GM23248 (cell line): ENCODE measurements at regions not wholly inside any gene's neighbourhood (a gene's known extent, or its start where the extent isn't known, plus 50 kb on each side); places are given as distances from the start of the nearest gene placed in this dataset.

ENCODE experiments used
- DNase-seq: peaks from one replicate; pipeline ENCODE4 v3.0.0-alpha.2; 2015
- H2AFZ ChIP-seq: fragments of 200-600 bp; sonication (generic); 2 replicates; pipeline ENCODE4 v1.6.1; 2016; ENCODE audit warnings: antibody characterized with exemption
- H3F3A ChIP-seq: fragments of 200-600 bp; sonication (generic); 2 replicates; pipeline ENCODE4 v1.6.1; 2016; ENCODE audit warnings: mild to moderate bottlenecking, antibody characterized with exemption, mixed run types; ENCODE audit not compliant: insufficient read depth
- H3K27ac ChIP-seq: fragments of 200-600 bp; sonication (generic); 2 replicates; pipeline ENCODE4 v1.5.1; 2016; ENCODE audit warnings: mild to moderate bottlenecking
- H3K27me3 ChIP-seq: fragments of 200-600 bp; sonication (generic); replicated peaks from 2 replicates; pipeline ENCODE4 v1.6.1; 2016; ENCODE audit warnings: mild to moderate bottlenecking; ENCODE audit not compliant: insufficient read depth
- H3K36me3 ChIP-seq: fragments of 200-600 bp; sonication (generic); 2 replicates; pipeline ENCODE4 v1.6.1; 2016; ENCODE audit warnings: low read depth, mild to moderate bottlenecking
- H3K4me1 ChIP-seq: fragments of 200-600 bp; sonication (generic); 2 replicates; pipeline ENCODE4 v1.6.1; 2016; ENCODE audit warnings: mild to moderate bottlenecking; ENCODE audit not compliant: insufficient read depth
- H3K4me2 ChIP-seq: fragments of 200-600 bp; sonication (generic); one replicate; pipeline ENCODE4 v1.6.1; 2016; ENCODE audit warnings: mild to moderate bottlenecking; ENCODE audit not compliant: unreplicated experiment
- H3K4me3 ChIP-seq: fragments of 200-600 bp; sonication (generic); 2 replicates; pipeline ENCODE4 v1.5.1; 2016; ENCODE audit warnings: mild to moderate bottlenecking
- H3K79me2 ChIP-seq: fragments of 200-600 bp; sonication (generic); 2 replicates; pipeline ENCODE4 v1.6.1; 2016; ENCODE audit warnings: mild to moderate bottlenecking; ENCODE audit not compliant: insufficient read depth
- H3K9ac ChIP-seq: fragments of 200-600 bp; sonication (generic); 2 replicates; pipeline ENCODE4 v1.6.1; 2016; ENCODE audit warnings: mild to moderate bottlenecking
- H3K9me2 ChIP-seq: fragments of 200-600 bp; sonication (generic); 2 replicates; pipeline ENCODE4 v1.6.1; 2016; ENCODE audit warnings: mixed run types, mild to moderate bottlenecking, moderate library complexity; ENCODE audit not compliant: insufficient read depth
- H3K9me3 ChIP-seq: fragments of 200-600 bp; sonication (generic); one replicate; pipeline ENCODE4 v1.6.1; 2017; ENCODE audit warnings: low read depth
- H4K20me1 ChIP-seq: fragments of 200-600 bp; sonication (generic); 2 replicates; pipeline ENCODE4 v1.6.0; 2016; ENCODE audit not compliant: insufficient read depth
- EZH2 ChIP-seq: fragments of 200-600 bp; sonication (generic); IDR thresholded peaks from 2 replicates; pipeline ENCODE4 v1.6.1; 2018; ENCODE audit warnings: antibody characterized with exemption, mild to moderate bottlenecking; ENCODE audit not compliant: insufficient read depth, poor library complexity, severe bottlenecking
- EZH2phosphoT487 ChIP-seq: fragments of 200-600 bp; sonication (generic); IDR thresholded peaks from 2 replicates; pipeline ENCODE4 v1.6.1; 2018; ENCODE audit warnings: antibody characterized with exemption, moderate library complexity, mild to moderate bottlenecking, low read depth; ENCODE audit not compliant: insufficient read depth
- WGBS, 2 experiments: methylation state at CpG; one replicate each; pipeline ENCODE4 v1.1.6; 2015 to 2017; ENCODE audit warnings: low lambda C conversion rate in 2 of 2, low coverage in 1 of 2; ENCODE audit errors: missing lambda C conversion rate in 2 of 2; 5-methylcytosine and 5-hydroxymethylcytosine counted together
- in situ Hi-C: fragments of 300-500 bp; cut with MboI; formaldehyde crosslinking; loops from 2 replicates; pipeline ENCODE4 v1.15.0; 2020

DNA sequence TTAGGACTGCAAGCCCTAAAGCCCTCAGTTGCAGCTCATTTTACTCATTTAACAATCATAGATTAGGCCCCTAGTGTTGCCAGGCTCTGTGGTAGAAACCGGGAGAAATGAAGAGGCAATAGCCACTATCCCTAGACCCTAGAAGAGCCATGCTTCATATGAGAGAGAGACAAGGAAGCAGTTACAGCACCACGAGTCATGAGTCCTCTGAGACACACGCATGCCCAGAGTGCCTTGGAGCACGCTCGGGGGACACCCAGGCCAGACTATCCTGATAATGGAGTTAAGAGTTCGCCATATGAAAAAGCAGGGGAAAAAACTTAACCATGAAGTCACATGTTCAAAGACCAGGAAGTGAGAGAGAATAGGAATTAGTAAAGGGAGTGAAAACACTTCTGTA, 321.5 kb upstream of the PKDCC start:
- Histone ChIP-seq H3K27me3 (no peaks in the 10 kb centered on the region), H2AFZ (no peak overlapping the region), H3K4me1 (no peaks in the 10 kb centered on the region), H3K36me3 (no peaks in the 10 kb centered on the region), H3K4me3 (no peak overlapping the region), H4K20me1 (no peaks in the 10 kb centered on the region), H3K9ac (no peak overlapping the region), H3F3A (no peaks in the 10 kb centered on the region), H3K9me2 (no peaks in the 10 kb centered on the region), H3K4me2 (no peak overlapping the region), H3K79me2 (no peaks in the 10 kb centered on the region), H3K27ac (no peak overlapping the region), H3K9me3 (no peaks in the 10 kb centered on the region)
- no peak for DNase-seq
- in situ Hi-C loops, result no loop called here
- TF ChIP-seq EZH2 (no peak), EZH2phosphoT487 (no peak)
- WGBS, 2 experiments, result 67 to 71% methylated on average over 6 of the region's 6 CpGs

DNA sequence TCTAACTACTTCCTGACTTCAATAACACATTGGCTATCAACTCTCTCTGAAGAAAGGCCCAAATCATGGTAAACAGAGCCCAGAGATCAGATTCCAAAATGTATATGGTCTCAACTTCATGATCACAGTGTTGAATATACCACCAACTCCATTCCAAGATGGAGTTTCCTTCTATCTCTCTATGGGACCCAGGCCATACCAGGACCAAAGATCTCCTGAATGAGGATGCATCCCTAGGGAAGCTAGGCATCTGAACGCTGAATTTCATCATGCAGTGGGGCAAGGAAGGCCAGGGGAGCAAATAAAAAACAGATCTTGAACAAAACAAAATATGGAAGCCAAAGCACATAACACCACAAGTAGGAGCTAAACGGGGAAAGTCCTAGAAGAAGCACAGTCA, 320.7 kb upstream of the PKDCC start:
- H3K27ac ChIP-seq, result no peak overlapping the region
- in situ Hi-C loops, result no loop called here
- H3K27me3 ChIP-seq, result no peaks in the 10 kb centered on the region
- H3K4me2 ChIP-seq, result no peak overlapping the region
- no peaks in the 10 kb centered on the region for H3K9me3 ChIP-seq
- H3F3A ChIP-seq, result no peaks in the 10 kb centered on the region
- H3K79me2 ChIP-seq, result no peaks in the 10 kb centered on the region
- H3K9ac ChIP-seq, result no peak overlapping the region
- no peak for TF ChIP-seq EZH2phosphoT487
- no peak for TF ChIP-seq EZH2
- H2AFZ ChIP-seq, result no peak overlapping the region
- H3K4me3 ChIP-seq, result no peak overlapping the region
- no peaks in the 10 kb centered on the region for H3K4me1 ChIP-seq
- 28 to 40% methylated on average over 2 of the region's 2 CpGs for WGBS, 2 experiments
- DNase-seq, result no peak
- no peaks in the 10 kb centered on the region for H3K9me2 ChIP-seq
- H3K36me3 ChIP-seq, result no peaks in the 10 kb centered on the region
- H4K20me1 ChIP-seq, result no peaks in the 10 kb centered on the region

DNA sequence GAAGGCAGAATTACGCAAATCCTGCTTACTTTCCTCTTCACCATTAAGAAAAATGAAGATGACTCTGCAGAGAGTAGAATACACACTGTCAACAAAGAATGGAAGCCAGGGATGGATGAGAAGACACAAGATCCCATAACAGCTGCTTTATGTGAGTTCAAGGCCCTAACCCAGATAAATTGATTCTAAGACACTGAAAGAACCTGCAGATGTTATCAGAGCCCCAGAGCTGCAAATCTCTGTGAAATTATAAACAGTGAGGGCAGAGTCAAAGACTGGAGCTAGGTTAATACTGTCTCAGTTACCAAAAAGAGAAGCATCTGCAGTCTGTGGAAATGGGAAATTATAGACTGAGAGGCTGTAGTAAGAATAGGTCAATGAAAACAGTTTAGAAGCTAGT, 320.1 kb upstream of the PKDCC start:
- WGBS, 2 experiments, result 24 to 26% methylated on average over 1 of the region's 1 CpG

DNA sequence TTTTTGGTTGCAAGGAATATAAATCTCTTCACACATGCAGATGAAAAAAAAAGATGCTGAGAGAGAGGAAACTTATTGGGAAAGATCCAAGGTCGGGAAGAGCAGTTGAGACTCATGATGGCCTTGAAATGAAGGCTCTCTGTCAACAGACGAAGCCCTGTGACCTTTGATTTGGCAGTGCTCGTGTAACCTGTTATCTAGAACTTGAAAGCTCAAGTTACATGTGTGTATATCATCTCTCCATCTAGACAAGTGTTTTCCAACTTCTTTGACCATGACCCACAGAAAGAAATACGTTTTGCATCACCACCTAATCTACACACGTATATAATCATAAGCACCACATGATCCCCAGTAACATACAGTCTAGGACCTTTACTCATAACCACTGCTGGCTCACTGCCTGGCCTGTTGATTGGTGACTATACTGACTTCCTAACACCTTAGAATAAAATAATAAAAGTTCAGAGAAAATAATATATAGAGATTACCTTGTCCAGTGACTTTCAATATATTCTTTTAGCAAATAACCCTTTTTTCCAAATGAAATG, 319.0 kb upstream of the PKDCC start:
- Histone ChIP-seq H3K36me3 (no peaks in the 10 kb centered on the region), H4K20me1 (no peaks in the 10 kb centered on the region), H3K4me1 (no peaks in the 10 kb centered on the region), H3K27ac (no peak overlapping the region), H3K79me2 (no peaks in the 10 kb centered on the region), H3K9me3 (no peaks in the 10 kb centered on the region), H3K27me3 (no peaks in the 10 kb centered on the region), H2AFZ (no peak overlapping the region), H3K9me2 (no peaks in the 10 kb centered on the region), H3F3A (no peaks in the 10 kb centered on the region), H3K4me3 (no peak overlapping the region), H3K9ac (no peak overlapping the region), H3K4me2 (no peak overlapping the region)
- 20 to 30% methylated on average over 5 of the region's 5 CpGs for WGBS, 2 experiments
- no peak for TF ChIP-seq EZH2
- TF ChIP-seq EZH2phosphoT487, result no peak
- in situ Hi-C loops, result no loop called here
- no peak for DNase-seq

More for the DNA sequence above, 320.1 kb upstream of the PKDCC start:
- TF ChIP-seq EZH2 (no peak), EZH2phosphoT487 (no peak)
- H3K79me2 ChIP-seq, result no peaks in the 10 kb centered on the region
- H3K4me2 ChIP-seq, result no peak overlapping the region
- H3K4me3 ChIP-seq, result no peak overlapping the region
- no peaks in the 10 kb centered on the region for H3K9me3 ChIP-seq
- H4K20me1 ChIP-seq, result no peaks in the 10 kb centered on the region
- H3K9ac ChIP-seq, result no peak overlapping the region
- no peak overlapping the region for H2AFZ ChIP-seq
- in situ Hi-C loops, result no loop called here
- H3K4me1 ChIP-seq, result no peaks in the 10 kb centered on the region
- no peaks in the 10 kb centered on the region for H3K27me3 ChIP-seq
- H3F3A ChIP-seq, result no peaks in the 10 kb centered on the region
- no peaks in the 10 kb centered on the region for H3K9me2 ChIP-seq
- no peak for DNase-seq
- no peak overlapping the region for H3K27ac ChIP-seq
- no peaks in the 10 kb centered on the region for H3K36me3 ChIP-seq
